H9 (cell line): ENCODE measurements at regions not wholly inside any gene's neighbourhood (a gene's known extent, or its start where the extent isn't known, plus 50 kb on each side); places are given as distances from the start of the nearest gene placed in this dataset.

ENCODE experiments used
- DNase-seq: peaks from one replicate; pipeline ENCODE4 v3.0.0-alpha.2; 2017
- H2AFZ ChIP-seq: one replicate; pipeline ENCODE4 v1.6.1; 2013; ENCODE audit warnings: mild to moderate bottlenecking, low read length, control low read depth, moderate library complexity
- H2AK5ac ChIP-seq: 2 replicates; pipeline ENCODE4 v1.6.1; 2013; ENCODE audit warnings: low read length, control low read depth, mixed read lengths; ENCODE audit not compliant: insufficient read length
- H2BK120ac ChIP-seq: one replicate; pipeline ENCODE4 v1.6.1; 2013; ENCODE audit warnings: low read depth, mild to moderate bottlenecking, low read length, control low read depth, inconsistent platforms; ENCODE audit not compliant: poor library complexity, severe bottlenecking
- H2BK12ac ChIP-seq: 2 replicates; pipeline ENCODE4 v1.6.1; 2013; ENCODE audit warnings: low read length, control low read depth, mixed read lengths, low read depth; ENCODE audit not compliant: insufficient read length
- H2BK15ac ChIP-seq: 2 replicates; pipeline ENCODE4 v1.6.1; 2013; ENCODE audit warnings: low read depth, low read length, control low read depth
- H2BK20ac ChIP-seq: one replicate; pipeline ENCODE4 v1.6.1; 2013; ENCODE audit warnings: low read depth, mild to moderate bottlenecking, low read length, control low read depth, inconsistent platforms; ENCODE audit not compliant: poor library complexity, severe bottlenecking
- H2BK5ac ChIP-seq: 2 replicates; pipeline ENCODE4 v1.6.1; 2013; ENCODE audit warnings: low read length, control low read depth, mixed read lengths; ENCODE audit not compliant: insufficient read length
- H3K14ac ChIP-seq: 2 replicates; pipeline ENCODE4 v1.6.1; 2013; ENCODE audit warnings: low read length, control low read depth; ENCODE audit not compliant: insufficient read depth
- H3K18ac ChIP-seq: 2 replicates; pipeline ENCODE4 v1.6.1; 2013; ENCODE audit warnings: low read depth, mild to moderate bottlenecking, mixed read lengths, low read length, control low read depth; ENCODE audit not compliant: insufficient read length
- H3K23ac ChIP-seq: 2 replicates; pipeline ENCODE4 v1.6.1; 2013; ENCODE audit warnings: low read length, control low read depth, mixed read lengths, low read depth; ENCODE audit not compliant: insufficient read length
- H3K23me2 ChIP-seq: 2 replicates; pipeline ENCODE4 v1.6.1; 2013; ENCODE audit warnings: low read depth, mild to moderate bottlenecking, mixed read lengths, low read length, control low read depth; ENCODE audit not compliant: insufficient read length, poor library complexity, severe bottlenecking
- H3K27ac ChIP-seq: 2 replicates; pipeline ENCODE4 v1.5.1; 2013; ENCODE audit warnings: low read length, control low read depth, mixed read lengths, low read depth; ENCODE audit not compliant: insufficient read length
- H3K27me3 ChIP-seq: 2 replicates; pipeline ENCODE4 v1.6.1; 2013; ENCODE audit warnings: low read length, control low read depth, inconsistent platforms; ENCODE audit not compliant: insufficient read depth
- H3K4ac ChIP-seq: 2 replicates; pipeline ENCODE4 v1.6.1; 2013; ENCODE audit warnings: low read depth, mild to moderate bottlenecking, control low read depth, inconsistent platforms, low read length, moderate library complexity
- H3K4me1 ChIP-seq: 2 replicates; pipeline ENCODE4 v1.6.1; 2013; ENCODE audit warnings: low read length, control low read depth, inconsistent platforms; ENCODE audit not compliant: insufficient read depth
- H3K4me2 ChIP-seq: 2 replicates; pipeline ENCODE4 v1.6.1; 2013; ENCODE audit warnings: low read length, control low read depth, mixed read lengths; ENCODE audit not compliant: insufficient read length, insufficient read depth
- H3K56ac ChIP-seq: 2 replicates; pipeline ENCODE4 v1.6.1; 2013; ENCODE audit warnings: low read depth, mild to moderate bottlenecking, mixed read lengths, low read length, control low read depth; ENCODE audit not compliant: insufficient read length
- H3K79me1 ChIP-seq: 2 replicates; pipeline ENCODE4 v1.6.1; 2013; ENCODE audit warnings: low read depth, mild to moderate bottlenecking, moderate library complexity, low read length, control low read depth, inconsistent platforms; ENCODE audit not compliant: insufficient read depth, poor library complexity, severe bottlenecking
- H3K79me2 ChIP-seq: 2 replicates; pipeline ENCODE4 v1.6.1; 2013; ENCODE audit warnings: low read length, control low read depth, inconsistent platforms; ENCODE audit not compliant: insufficient read depth
- H3K9ac ChIP-seq: 2 replicates; pipeline ENCODE4 v1.6.1; 2013; ENCODE audit warnings: low read length, control low read depth, mixed read lengths; ENCODE audit not compliant: insufficient read length; ENCODE audit errors: extremely low read depth
- H3K9me3 ChIP-seq: one replicate; pipeline ENCODE4 v1.6.1; 2013; ENCODE audit warnings: low read depth, low read length, inconsistent platforms; ENCODE audit not compliant: control insufficient read depth
- H3T11ph ChIP-seq: one replicate; pipeline ENCODE4 v1.6.1; 2013; ENCODE audit warnings: mild to moderate bottlenecking, low read length, control low read depth, inconsistent platforms
- H4K20me1 ChIP-seq: one replicate; pipeline ENCODE4 v1.6.1; 2013; ENCODE audit not compliant: control insufficient read depth, insufficient read length, insufficient read depth
- H4K5ac ChIP-seq: 2 replicates; pipeline ENCODE4 v1.6.1; 2013; ENCODE audit warnings: low read depth, mild to moderate bottlenecking, mixed read lengths, low read length, control low read depth; ENCODE audit not compliant: insufficient read length
- H4K8ac ChIP-seq: replicated peaks from 2 replicates; pipeline ENCODE4 v1.6.1; 2013; ENCODE audit warnings: low read length, control low read depth, mixed read lengths, low read depth; ENCODE audit not compliant: insufficient read length
- H4K91ac ChIP-seq: 2 replicates; pipeline ENCODE4 v1.6.1; 2013; ENCODE audit warnings: low read depth, mild to moderate bottlenecking, moderate library complexity, mixed read lengths, low read length, control low read depth; ENCODE audit not compliant: insufficient read length
- H3K27ac Mint-ChIP-seq, 3 experiments: 2 replicates in 2 of 3; 3 replicates in 1 of 3; pipeline ENCODE4 v1.8.0; 2020 to 2021; ENCODE audit warnings: mixed read lengths in 3 of 3, mild to moderate bottlenecking in 1 of 3, moderate library complexity in 1 of 3
- H3K27me3 Mint-ChIP-seq: 2 replicates; pipeline ENCODE4 v1.8.0; 2021; ENCODE audit warnings: low read depth, mild to moderate bottlenecking, moderate library complexity, mixed read lengths
- H3K36me3 Mint-ChIP-seq, 3 experiments: 2 replicates in 2 of 3; 3 replicates in 1 of 3; pipeline ENCODE4 v1.8.0; 2020 to 2021; ENCODE audit warnings: low read depth in 3 of 3, mixed read lengths in 3 of 3; ENCODE audit not compliant: insufficient read depth in 1 of 3
- H3K4me1 Mint-ChIP-seq, 2 experiments: 2 replicates each; pipeline ENCODE4 v1.8.0; 2020; ENCODE audit warnings: mixed read lengths in 2 of 2
- H3K4me3 Mint-ChIP-seq, 2 experiments: 2 replicates in 1 of 2; 3 replicates in 1 of 2; pipeline ENCODE4 v1.8.0; 2020 to 2021; ENCODE audit warnings: mild to moderate bottlenecking in 2 of 2, mixed read lengths in 2 of 2, moderate library complexity in 1 of 2
- H3K9me3 Mint-ChIP-seq, 2 experiments: 2 replicates in 1 of 2; 3 replicates in 1 of 2; pipeline ENCODE4 v1.8.0; 2020; ENCODE audit warnings: mild to moderate bottlenecking in 2 of 2, mixed read lengths in 2 of 2, moderate library complexity in 1 of 2
- CTCF ChIP-seq: fragments of 200-600 bp; sonication (generic); conservative IDR thresholded peaks from 3 replicates; pipeline ENCODE4 v1.8.0; 2021; ENCODE audit warnings: antibody characterized with exemption, mild to moderate bottlenecking
- WGBS: extraction: QIAGEN DNeasy Blood & Tissue Kit; methylation state at CpG from one replicate; pipeline ENCODE4 v1.1.7; 2013; ENCODE audit warnings: missing lambda C conversion rate, low lambda C conversion rate, mixed read lengths; ENCODE audit not compliant: insufficient read length; ENCODE audit errors: extremely low coverage; 5-methylcytosine and 5-hydroxymethylcytosine counted together

- H3K36me3 Mint-ChIP-seq: peaks cover 0 to 4% (median 0%) of the 10 kb centered on the region in 3 experiments; a peak in 1 of 7 replicates
- H3K56ac ChIP-seq: no peak overlapping the region
- H2BK12ac ChIP-seq: no peak overlapping the region
- no peak overlapping the region for H3K4me2 ChIP-seq
- H3K4me3 Mint-ChIP-seq: no peak overlapping the region
- H2BK20ac ChIP-seq: no peak overlapping the region
- H3K23ac ChIP-seq: no peak overlapping the region
- no peaks in the 10 kb centered on the region for H3K9me3 ChIP-seq
- no peak overlapping the region for H3K14ac ChIP-seq
- no peak overlapping the region for H2BK120ac ChIP-seq
- H3K27ac ChIP-seq: no peak overlapping the region
- H4K8ac ChIP-seq: no peak overlapping the region
- no peak overlapping the region for H3K18ac ChIP-seq
- no peak for TF ChIP-seq CTCF
- no peaks in the 10 kb centered on the region for H3K27me3 Mint-ChIP-seq
- H4K20me1 ChIP-seq: no peaks in the 10 kb centered on the region
- no peaks in the 10 kb centered on the region for H3K79me2 ChIP-seq
- H3K4ac ChIP-seq: no peak overlapping the region
- peaks cover 4 to 15% of the 10 kb centered on the region in 2 experiments for H3K4me1 Mint-ChIP-seq
- H3K27ac Mint-ChIP-seq: 0 out of 7 replicates have a peak overlapping the region, but pooled peaks of 1 of the 3 experiments have one; percentile 16
- no peaks in the 10 kb centered on the region for H3K27me3 ChIP-seq
- no peak overlapping the region for H2BK15ac ChIP-seq
- no peak overlapping the region for H2AK5ac ChIP-seq
- no peaks in the 10 kb centered on the region for H3K4me1 ChIP-seq
- H3K23me2 ChIP-seq: no peaks in the 10 kb centered on the region
- no peak overlapping the region for H3K9ac ChIP-seq
- H3K79me1 ChIP-seq: no peaks in the 10 kb centered on the region
- DNase-seq: no peak
- H4K5ac ChIP-seq: no peak overlapping the region
- no peak overlapping the region for H4K91ac ChIP-seq
- no peak overlapping the region for H2BK5ac ChIP-seq
- H3T11ph ChIP-seq: no peak overlapping the region
- peaks cover 9 to 13% of the 10 kb centered on the region in 2 experiments; a peak in 4 of 5 replicates for H3K9me3 Mint-ChIP-seq
- WGBS: no CpG with 5 or more reads among the region's 3 CpGs
- H2AFZ ChIP-seq: no peak overlapping the region
Observed at GRCh38 chr5:145521066-145521465, 314.1 kb downstream of the PRELID2 start.
